Myocyte (in vitro differentiated cells): ENCODE measurements at regions not wholly inside any gene's neighbourhood (a gene's known extent, or its start where the extent isn't known, plus 50 kb on each side); places are given as distances from the start of the nearest gene placed in this dataset.

ENCODE experiments used
- DNase-seq: peaks from one replicate; pipeline ENCODE4 v3.0.0-alpha.2; 2012; ENCODE audit warnings: low read depth

- DNase-seq = no peak
Measured at GRCh38 chr1:87508247-87508787, 179.6 kb downstream of the LMO4 start.

- DNase-seq = no peak
Measured at GRCh38 chr1:87510540-87510939, 181.9 kb downstream of the LMO4 start.

- no peak for DNase-seq
Measured at GRCh38 chr1:87511449-87511848, 182.8 kb downstream of the LMO4 start.

- no peak for DNase-seq
Measured at GRCh38 chr1:87512431-87512830, 183.8 kb downstream of the LMO4 start.

- DNase-seq = peak; percentile 1
Measured at GRCh38 chr1:87513255-87513654, 184.6 kb downstream of the LMO4 start.

- no peak for DNase-seq
Measured at GRCh38 chr1:87513966-87514660, 185.4 kb downstream of the LMO4 start.

GRCh38 chr1:87515781-87516180 is 187.1 kb downstream of the LMO4 start:
- no peak for DNase-seq

- DNase-seq = no peak
Measured at GRCh38 chr1:87518794-87519193, 190.1 kb downstream of the LMO4 start.

- DNase-seq = no peak
Measured at GRCh38 chr1:87521452-87521851, 192.8 kb downstream of the LMO4 start.

GRCh38 chr1:87523466-87523865 is 194.8 kb downstream of the LMO4 start:
- DNase-seq = no peak

GRCh38 chr1:87524021-87524754 is 195.5 kb downstream of the LMO4 start:
- no peak for DNase-seq

- no peak for DNase-seq
Measured at GRCh38 chr1:87528754-87529517, 200.3 kb downstream of the LMO4 start.

- DNase-seq = no peak
Measured at GRCh38 chr1:87530042-87530807, 201.5 kb downstream of the LMO4 start.

GRCh38 chr1:87535551-87535950 is 206.9 kb downstream of the LMO4 start:
- DNase-seq = no peak

- DNase-seq = no peak
Measured at GRCh38 chr1:87539147-87539546, 210.5 kb downstream of the LMO4 start.

GRCh38 chr1:87542697-87543096 is 214.0 kb downstream of the LMO4 start:
- no peak for DNase-seq

- DNase-seq = no peak
Measured at GRCh38 chr1:87549738-87550137, 221.1 kb downstream of the LMO4 start.

GRCh38 chr1:87553511-87553910 is 224.8 kb downstream of the LMO4 start:
- DNase-seq = no peak

- DNase-seq = no peak
Measured at GRCh38 chr1:87555366-87555765, 226.7 kb downstream of the LMO4 start.

GRCh38 chr1:87556326-87556725 is 227.6 kb downstream of the LMO4 start:
- DNase-seq = no peak

- DNase-seq = no peak
Measured at GRCh38 chr1:87558921-87559320, 230.2 kb downstream of the LMO4 start.
